HG03159 (cell line): ENCODE measurements at regions not wholly inside any gene's neighbourhood (a gene's known extent, or its start where the extent isn't known, plus 50 kb on each side); places are given as distances from the start of the nearest gene placed in this dataset.

Experiments used
- ATAC-seq: cut with Tn5 transposase; IDR thresholded peaks from one replicate; pipeline ENCODE4 v1.9.1; 2021; ENCODE audit warnings: mild to moderate bottlenecking, moderate library complexity; ENCODE audit not compliant: unreplicated experiment

- no peak for ATAC-seq
Measured at GRCh38 chr5:125263356-125263755, 516.9 kb upstream of the ZNF608 start.

- no peak for ATAC-seq
Measured at GRCh38 chr5:125266106-125266505, 519.7 kb upstream of the ZNF608 start.

GRCh38 chr5:125267636-125268248, 521.3 kb upstream of the ZNF608 start:
- no peak for ATAC-seq

GRCh38 chr5:125269926-125270325, 523.5 kb upstream of the ZNF608 start:
- ATAC-seq: no peak

GRCh38 chr5:125272357-125272756, 525.9 kb upstream of the ZNF608 start:
- ATAC-seq: no peak

- no peak for ATAC-seq
Measured at GRCh38 chr5:125274211-125274610, 527.8 kb upstream of the ZNF608 start.

- no peak for ATAC-seq
Measured at GRCh38 chr5:125274938-125275724, 528.7 kb upstream of the ZNF608 start.

- no peak for ATAC-seq
Measured at GRCh38 chr5:125275725-125276090, 529.3 kb upstream of the ZNF608 start.

- no peak for ATAC-seq
Measured at GRCh38 chr5:125276096-125276495, 529.7 kb upstream of the ZNF608 start.

- ATAC-seq: no peak
Measured at GRCh38 chr5:125277494-125278154, 531.2 kb upstream of the ZNF608 start.

GRCh38 chr5:125278711-125279110, 532.3 kb upstream of the ZNF608 start:
- no peak for ATAC-seq

GRCh38 chr5:125281667-125282066, 535.2 kb upstream of the ZNF608 start:
- no peak for ATAC-seq

- no peak for ATAC-seq
Measured at GRCh38 chr5:125283372-125283771, 536.9 kb upstream of the ZNF608 start.

- ATAC-seq: no peak
Measured at GRCh38 chr5:125286271-125286670, 539.8 kb upstream of the ZNF608 start.

GRCh38 chr5:125289606-125290005, 543.2 kb upstream of the ZNF608 start:
- no peak for ATAC-seq

- ATAC-seq: no peak
Measured at GRCh38 chr5:125290935-125291334, 544.5 kb upstream of the ZNF608 start.

GRCh38 chr5:125291447-125291846, 545.0 kb upstream of the ZNF608 start:
- ATAC-seq: no peak

- ATAC-seq: no peak
Measured at GRCh38 chr5:125293223-125293622, 546.8 kb upstream of the ZNF608 start.

- ATAC-seq: no peak
Measured at GRCh38 chr5:125293726-125294125, 547.3 kb upstream of the ZNF608 start.

GRCh38 chr5:125294844-125295243, 548.4 kb upstream of the ZNF608 start:
- no peak for ATAC-seq

GRCh38 chr5:125295405-125295872, 549.0 kb upstream of the ZNF608 start:
- ATAC-seq: no peak

GRCh38 chr5:125298258-125298657, 551.8 kb upstream of the ZNF608 start:
- ATAC-seq: no peak
